ENCODE measurements at regions not wholly inside any gene's neighbourhood (a gene's known extent, or its start where the extent isn't known, plus 50 kb on each side); places are given as distances from the start of the nearest gene placed in this dataset.
A peak's percentile ranks its signal among the peaks of the same experiment; 100 is the strongest.

GRCh38 chr11:15624701-15625100, 510.0 kb downstream of the INSC start:
- ATAC-seq (replicated peaks in 6 of 8): no peak
- no peak overlapping the region for H3K4me3 ChIP-seq
- H3K27ac ChIP-seq: no peak overlapping the region
- H3K4me1 ChIP-seq (replicated peaks in 1 of 2): no peaks in the 10 kb centered on the region
- in situ Hi-C loops (cut with MboI; ENCODE audit: low pct_unique_long_range_greater_than_20kb in 2 of 9, low sequenced_read_pairs in 9 of 9, unreplicated experiment in 9 of 9): loop anchor here in 3 of 9 experiments (25.0 kb wide), 1 partner anchor 988 kb away; no protein-coding TSS in a partner anchor
- 17 to 92% (median 86%) methylated on average over 1 to 4 of the region's 4 CpGs; no CpG with 5 or more reads in 1 of the 10 experiments for WGBS, 10 experiments

DNA sequence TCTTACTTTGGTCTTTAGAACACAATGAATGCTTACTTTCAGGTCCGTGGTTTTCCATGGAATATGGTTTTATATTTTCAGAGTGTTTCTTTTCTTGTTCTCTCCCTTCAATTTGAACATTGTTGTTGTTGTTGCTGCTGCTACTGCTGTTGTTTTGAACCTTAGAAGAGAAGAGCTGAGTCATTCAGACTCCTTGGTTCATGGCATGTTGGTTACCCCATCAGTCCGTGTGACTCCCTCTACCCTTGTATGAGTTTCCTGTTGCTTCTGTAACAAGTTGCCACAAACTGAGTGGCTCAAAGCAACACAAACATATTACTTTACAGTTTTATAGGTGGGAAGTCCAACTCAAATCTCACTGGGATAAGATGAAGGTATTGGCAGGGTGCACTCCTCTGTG, 511.0 kb downstream of the INSC start:
- ATAC-seq (replicated peaks in 6 of 8): no peak
- in situ Hi-C loops (cut with MboI; ENCODE audit: low pct_unique_long_range_greater_than_20kb in 2 of 9, low sequenced_read_pairs in 9 of 9, unreplicated experiment in 9 of 9): loop anchor here in 3 of 9 experiments (25.0 kb wide), 1 partner anchor 987 kb away; no protein-coding TSS in a partner anchor
- 0 to 100% (median 83%) methylated on average over 1 to 2 of the region's 2 CpGs; no CpG with 5 or more reads in 3 of the 10 experiments for WGBS, 10 experiments
- Histone ChIP-seq H3K27ac (no peak overlapping the region), H3K4me1 (replicated peaks in 1 of 2) (no peaks in the 10 kb centered on the region), H3K4me3 (no peak overlapping the region)

DNA sequence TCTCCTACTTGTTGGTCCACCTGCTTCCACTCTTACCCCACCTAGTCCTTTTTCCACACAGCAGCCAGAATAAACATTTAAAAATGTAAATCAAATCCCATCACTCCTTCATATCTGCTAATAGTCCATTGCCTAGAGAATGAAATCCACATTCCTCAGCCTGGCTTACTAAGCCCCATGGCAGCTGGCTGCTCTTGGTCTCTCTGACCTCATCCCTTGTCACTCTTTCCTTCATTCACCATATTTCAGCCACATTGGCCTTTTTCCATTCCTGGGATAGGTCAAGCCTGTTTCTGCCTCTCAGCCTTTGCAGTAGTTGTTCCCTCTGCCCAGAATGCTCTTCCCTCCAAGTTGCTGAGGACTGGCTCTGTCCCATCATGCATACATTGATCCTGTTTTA, 512.8 kb downstream of the INSC start:
- in situ Hi-C loops (cut with MboI; ENCODE audit: low pct_unique_long_range_greater_than_20kb in 2 of 9, low sequenced_read_pairs in 9 of 9, unreplicated experiment in 9 of 9): loop anchor here in 3 of 9 experiments (25.0 kb wide), 1 partner anchor 985 kb away; no protein-coding TSS in a partner anchor
- H3K27ac ChIP-seq: no peak overlapping the region
- no peaks in the 10 kb centered on the region for H3K4me1 ChIP-seq (replicated peaks in 1 of 2)
- ATAC-seq (replicated peaks in 6 of 8): peak in 2 of 8 experiments; percentile 24 to 73
- H3K4me3 ChIP-seq: no peak overlapping the region

DNA sequence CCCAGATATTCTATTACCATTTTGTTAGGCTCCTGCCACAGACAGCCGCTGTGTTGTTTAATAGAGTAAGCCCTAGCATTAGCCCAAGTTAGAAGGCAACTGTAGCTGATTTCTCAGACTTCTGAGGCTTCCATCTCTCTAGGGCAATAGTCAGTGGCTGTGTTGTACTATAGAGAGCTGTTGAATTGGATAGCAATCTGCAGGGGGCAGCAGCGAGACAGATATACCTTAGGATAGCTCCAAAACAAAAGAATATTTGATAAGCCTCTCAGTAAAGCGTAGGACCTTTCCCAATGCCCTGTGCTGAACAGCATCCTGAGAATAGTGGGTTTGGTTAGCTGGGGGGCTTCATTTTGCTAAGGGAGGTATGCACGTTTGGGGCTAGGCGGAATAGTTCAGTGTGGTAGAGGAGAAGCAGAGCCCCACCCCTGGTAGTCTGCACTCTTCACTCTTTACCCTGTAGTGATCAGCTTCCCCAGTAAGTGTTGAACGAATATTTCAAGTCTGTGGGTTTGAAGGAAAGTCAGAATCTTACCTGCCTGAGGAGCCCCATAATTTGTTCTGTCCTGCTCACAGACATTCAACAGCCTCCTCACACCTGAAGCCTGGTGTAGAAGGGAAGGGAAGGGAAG, 515.1 kb downstream of the INSC start:
- WGBS, 10 experiments: 4 to 61% (median 46%) methylated on average over 1 to 5 of the region's 6 CpGs; no CpG with 5 or more reads in 2 of the 10 experiments
- in situ Hi-C loops (cut with MboI; ENCODE audit: low pct_unique_long_range_greater_than_20kb in 2 of 9, low sequenced_read_pairs in 9 of 9, unreplicated experiment in 9 of 9): loop anchor here in 3 of 9 experiments (25.0 kb wide), 1 partner anchor 982 kb away; no protein-coding TSS in a partner anchor
- Histone ChIP-seq H3K4me1 (replicated peaks in 1 of 2) (no peaks in the 10 kb centered on the region), H3K27ac (no peak overlapping the region), H3K4me3 (no peak overlapping the region)
- ATAC-seq (replicated peaks in 6 of 8): peak in 4 of 8 experiments; percentile 47 to 90 (median 68)

DNA sequence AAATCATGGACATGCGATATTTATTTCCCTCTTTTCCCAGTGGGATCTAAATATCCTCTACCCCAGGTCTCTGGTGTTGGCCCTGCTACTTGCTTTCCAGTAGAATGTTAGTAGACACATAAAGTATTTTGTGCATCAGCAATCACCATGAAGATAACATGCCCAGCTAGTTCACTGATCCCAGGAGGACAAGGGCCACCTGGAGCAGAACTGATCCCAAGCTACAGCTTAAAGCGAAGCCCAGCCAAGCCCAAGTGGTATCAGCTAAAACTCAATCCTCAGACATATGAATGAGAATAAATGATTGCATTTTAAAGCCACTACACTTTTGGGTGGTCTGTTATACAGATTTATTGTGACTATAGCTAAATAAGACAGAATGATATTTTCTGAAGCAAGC, 516.2 kb downstream of the INSC start:
- WGBS, 10 experiments: 9 to 100% (median 71%) methylated on average over 1 to 2 of the region's 2 CpGs; no CpG with 5 or more reads in 1 of the 10 experiments
- H3K4me1 ChIP-seq (replicated peaks in 1 of 2): no peaks in the 10 kb centered on the region
- no peak overlapping the region for H3K27ac ChIP-seq
- no peak overlapping the region for H3K4me3 ChIP-seq
- in situ Hi-C loops (cut with MboI; ENCODE audit: low pct_unique_long_range_greater_than_20kb in 2 of 9, low sequenced_read_pairs in 9 of 9, unreplicated experiment in 9 of 9): loop anchor here in 3 of 9 experiments (25.0 kb wide), 1 partner anchor 981 kb away; no protein-coding TSS in a partner anchor
- no peak for ATAC-seq (replicated peaks in 6 of 8)

- no peak overlapping the region for H3K27ac ChIP-seq
- H3K4me1 ChIP-seq (replicated peaks in 1 of 2): no peaks in the 10 kb centered on the region
- in situ Hi-C loops (cut with MboI; ENCODE audit: low pct_unique_long_range_greater_than_20kb in 2 of 9, low sequenced_read_pairs in 9 of 9, unreplicated experiment in 9 of 9): loop anchor here in 3 of 9 experiments (25.0 kb wide), 1 partner anchor 977 kb away; no protein-coding TSS in a partner anchor
- ATAC-seq (replicated peaks in 6 of 8): no peak
- H3K4me3 ChIP-seq: no peak overlapping the region
- WGBS, 10 experiments: 20 to 92% (median 70%) methylated on average over 1 to 2 of the region's 2 CpGs; no CpG with 5 or more reads in 5 of the 10 experiments
These were observed 520.8 kb downstream of the INSC start for GRCh38 chr11:15635521-15635920.

- Histone ChIP-seq H3K4me3 (no peak overlapping the region), H3K4me1 (replicated peaks in 1 of 2) (peaks cover 0 to 2% of the 10 kb centered on the region in 2 donors), H3K27ac (no peak overlapping the region)
- ATAC-seq (replicated peaks in 6 of 8): no peak
- in situ Hi-C loops (cut with MboI; ENCODE audit: low pct_unique_long_range_greater_than_20kb in 2 of 9, low sequenced_read_pairs in 9 of 9, unreplicated experiment in 9 of 9): loop anchor here in 3 of 9 experiments (25.0 kb wide), 1 partner anchor 976 kb away; no protein-coding TSS in a partner anchor
- 6 to 100% (median 91%) methylated on average over 1 to 3 of the region's 3 CpGs; no CpG with 5 or more reads in 2 of the 10 experiments for WGBS, 10 experiments
These were observed 521.9 kb downstream of the INSC start for GRCh38 chr11:15636521-15637089.

GRCh38 chr11:15638386-15638787, 523.7 kb downstream of the INSC start:
- in situ Hi-C loops (cut with MboI; ENCODE audit: low pct_unique_long_range_greater_than_20kb in 2 of 9, low sequenced_read_pairs in 9 of 9, unreplicated experiment in 9 of 9): loop anchor here in 3 of 9 experiments (25.0 kb wide), 1 partner anchor 974 kb away; no protein-coding TSS in a partner anchor
- 100% methylated on average over 1 of the region's 1 CpG; no CpG with 5 or more reads in 8 of the 10 experiments for whole genome bisulfite sequencing, 10 experiments
- Histone ChIP-seq H3K4me3 (no peak overlapping the region), H3K27ac (no peak overlapping the region), H3K4me1 (replicated peaks in 1 of 2) (peaks cover 0 to 2% of the 10 kb centered on the region in 2 donors)
- ATAC-seq (replicated peaks in 6 of 8): peak in 3 of 8 experiments; percentile 40 to 98 (median 94)

- Histone ChIP-seq H3K4me3 (no peak overlapping the region), H3K27ac (no peak overlapping the region), H3K4me1 (replicated peaks in 1 of 2) (peaks cover 0 to 2% of the 10 kb centered on the region in 2 donors)
- in situ Hi-C loops (cut with MboI; ENCODE audit: low pct_unique_long_range_greater_than_20kb in 2 of 9, low sequenced_read_pairs in 9 of 9, unreplicated experiment in 9 of 9): loop anchor here in 4 of 9 experiments (10.0 to 25.0 kb wide), 2 partner anchors 972 to 974 kb away; no protein-coding TSS in a partner anchor
- no peak for ATAC-seq (replicated peaks in 6 of 8)
- WGBS, 10 experiments: 0 to 80% (median 45%) methylated on average over 1 to 6 of the region's 9 CpGs; no CpG with 5 or more reads in 4 of the 10 experiments
These were observed 525.6 kb downstream of the INSC start for GRCh38 chr11:15640318-15640717.

GRCh38 chr11:15641271-15642045, 526.7 kb downstream of the INSC start:
- WGBS, 10 experiments: 9 to 100% (median 63%) methylated on average over 1 to 5 of the region's 9 CpGs; no CpG with 5 or more reads in 2 of the 10 experiments
- in situ Hi-C loops (cut with MboI; ENCODE audit: low pct_unique_long_range_greater_than_20kb in 2 of 9, low sequenced_read_pairs in 9 of 9, unreplicated experiment in 9 of 9): loop anchor here in 4 of 9 experiments (10.0 to 25.0 kb wide), 2 partner anchors 971 to 973 kb away; no protein-coding TSS in a partner anchor
- Histone ChIP-seq H3K4me3 (no peak overlapping the region), H3K27ac (no peak overlapping the region), H3K4me1 (replicated peaks in 1 of 2) (peaks cover 0 to 2% of the 10 kb centered on the region in 2 donors)
- no peak for ATAC-seq (replicated peaks in 6 of 8)

DNA sequence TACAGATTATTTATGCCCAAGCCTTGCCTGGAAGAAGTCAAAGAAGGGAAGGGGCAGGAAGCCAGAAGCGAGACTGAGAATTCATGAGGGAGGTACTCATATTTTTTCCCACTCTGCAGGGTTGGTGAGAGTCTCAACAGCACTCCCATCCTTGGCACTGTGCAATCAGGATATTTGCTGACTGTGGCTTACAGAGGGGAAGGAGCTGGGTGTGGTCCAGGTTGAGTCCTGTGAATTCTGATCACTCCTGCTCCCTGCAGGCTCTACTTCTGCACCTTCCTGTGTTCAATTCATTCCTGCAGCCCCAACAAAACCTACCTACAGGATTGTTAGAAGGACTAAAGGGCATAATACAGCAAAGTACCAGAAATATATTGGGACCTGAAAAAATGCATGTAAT, 530.5 kb downstream of the INSC start:
- H3K27ac ChIP-seq: no peak overlapping the region
- H3K4me3 ChIP-seq: no peak overlapping the region
- WGBS, 10 experiments: 60 to 100% (median 80%) methylated on average over 1 of the region's 1 CpG; no CpG with 5 or more reads in 4 of the 10 experiments
- no peak for ATAC-seq (replicated peaks in 6 of 8)
- H3K4me1 ChIP-seq (replicated peaks in 1 of 2): peaks cover under 1 to 6% of the 10 kb centered on the region in 2 donors
- in situ Hi-C loops (cut with MboI; ENCODE audit: low pct_unique_long_range_greater_than_20kb in 2 of 9, low sequenced_read_pairs in 9 of 9, unreplicated experiment in 9 of 9): loop anchor here in 4 of 9 experiments (10.0 to 25.0 kb wide), 2 partner anchors 967 to 970 kb away; no protein-coding TSS in a partner anchor

DNA sequence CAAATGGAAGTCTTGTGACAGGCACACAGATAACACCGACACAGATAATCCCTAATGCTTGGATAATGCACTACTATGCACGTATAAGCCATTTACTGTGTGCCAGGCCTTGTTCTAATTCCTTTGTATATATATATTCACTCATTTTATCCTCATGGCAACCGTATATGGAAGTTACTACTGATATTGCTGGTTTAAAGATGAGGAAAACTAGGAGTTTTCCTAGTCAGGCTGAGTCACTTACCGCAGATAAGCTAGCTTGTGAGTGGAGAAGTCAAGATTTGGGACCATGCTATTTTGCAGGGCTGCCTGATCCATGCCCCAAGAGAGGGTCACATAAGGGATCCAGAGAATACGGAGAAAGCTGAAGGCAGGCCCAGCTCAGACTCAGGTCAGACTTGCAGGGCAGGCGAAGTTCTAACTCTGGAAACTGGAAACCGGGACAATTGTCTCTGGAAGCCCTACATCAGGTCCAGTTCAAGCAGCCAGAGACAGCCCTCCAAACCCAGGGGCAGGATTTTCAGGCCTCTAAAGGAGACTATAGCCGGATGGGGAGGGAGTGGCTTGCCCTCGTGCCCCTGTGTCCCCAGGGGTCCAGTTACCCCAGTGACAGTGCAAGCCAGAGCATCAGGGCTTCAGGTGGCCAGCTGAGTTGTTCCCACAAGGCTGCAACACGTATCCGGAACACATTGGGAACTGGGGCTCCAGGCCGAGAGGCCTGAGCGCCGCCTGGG, 534.8 kb downstream of the INSC start:
- ATAC-seq (replicated peaks in 6 of 8): no peak
- Histone ChIP-seq H3K4me1 (replicated peaks in 1 of 2) (peaks cover 18 to 21% of the 10 kb centered on the region in 2 donors), H3K4me3 (no peak overlapping the region), H3K27ac (no peak overlapping the region)
- in situ Hi-C loops (cut with MboI; ENCODE audit: low pct_unique_long_range_greater_than_20kb in 2 of 9, low sequenced_read_pairs in 9 of 9, unreplicated experiment in 9 of 9): loop anchor here in 6 of 9 experiments (10.0 to 25.0 kb wide), 2 partner anchors 963 to 965 kb away; no protein-coding TSS in a partner anchor
- WGBS, 10 experiments: 17 to 100% (median 70%) methylated on average over 2 to 12 of the region's 14 CpGs; no CpG with 5 or more reads in 3 of the 10 experiments
